ENCODE measurements at regions not wholly inside any gene's neighbourhood (a gene's known extent, or its start where the extent isn't known, plus 50 kb on each side); places are given as distances from the start of the nearest gene placed in this dataset.

- no peak for TF ChIP-seq ZNF609 (CRISPR knock-in tag; IDR thresholded peaks at IDR 0.05; ENCODE audit: borderline replicate concordance)
- no peak for TF ChIP-seq MAZ (CRISPR knock-in tag; conservative IDR thresholded peaks at IDR 0.05 in 1 of 2, IDR thresholded peaks at IDR 0.05 in 1 of 2)
Measured at GRCh38 chr21:36239585-36239984, 80.4 kb upstream of the MORC3 start (continued).

GRCh38 chr21:36241717-36242116, 78.3 kb upstream of the MORC3 start:
- peaks cover 0 to 12% of the 10 kb centered on the region in 2 experiments; a peak in 2 of 5 replicates for H3K4me1 ChIP-seq (replicated peaks in 1 of 2; ENCODE audit: control insufficient read depth in 2 of 2, insufficient read depth in 2 of 2, low read length in 2 of 2)
- no peaks in the 10 kb centered on the region; the same call in 1 of the 2 replicates for H4K20me1 ChIP-seq (replicated peaks; ENCODE audit: control insufficient read depth, insufficient read depth, low read length)
- H3K9me1 ChIP-seq (ENCODE audit: control insufficient read depth, insufficient read depth, low read length) = no peaks in the 10 kb centered on the region
- H3K27ac ChIP-seq (ENCODE audit: extremely low read depth, low read depth, low read length) = no peak overlapping the region
- CTCF ChIA-PET (ENCODE audit: low intra/inter-chr PET ratio) = no interaction called here
- BruUV-seq (replicated peaks) = no TSS peak
- no peak overlapping the region for H2AFZ ChIP-seq (ENCODE audit: low read depth, low read length)
- H3K4me2 ChIP-seq (ENCODE audit: insufficient read depth, low read length) = no peak overlapping the region
- H3K9me3 ChIP-seq (replicated peaks; ENCODE audit: control insufficient read depth, insufficient read depth, low read depth, low read length) = no peaks in the 10 kb centered on the region
- no peaks in the 10 kb centered on the region for H3K79me2 ChIP-seq (ENCODE audit: control insufficient read depth, insufficient read depth, low read length)
- no peak for ATAC-seq
- in situ Hi-C loops (cut with MboI) = no loop called here
- no peak overlapping the region for H3K9ac ChIP-seq (ENCODE audit: insufficient read depth in 1 of 2, low read depth in 2 of 2, low read length in 2 of 2)
- POLR2A ChIA-PET = interaction anchor here (0.6 kb wide), 1 partner anchor 306 kb away, joined by 3 read pairs; no protein-coding TSS in a partner anchor
- no peak overlapping the region for H3K4me3 ChIP-seq
- peaks cover 26 to 54% of the 10 kb centered on the region in 2 experiments for H3K27me3 ChIP-seq (ENCODE audit: control insufficient read depth in 2 of 2, insufficient read depth in 2 of 2, low read length in 2 of 2)
- H3K36me3 ChIP-seq (ENCODE audit: control insufficient read depth, insufficient read depth, low read length) = no peaks in the 10 kb centered on the region
- FAIRE-seq = no peak
- 8% methylated on average over 3 of the region's 3 CpGs for WGBS (ENCODE audit: insufficient coverage, low coverage, missing lambda C conversion rate)
- intact Hi-C loops (cut with micrococcal nuclease) = no loop called here
- DNase-seq (ENCODE audit: extremely low read depth in 1 of 4, low spot score in 3 of 4) = no peak
- TF ChIP-seq PCBP2 (IDR thresholded peaks at IDR 0.05; ENCODE audit: low read depth, low read length, poor library complexity, severe bottlenecking) = no peak
- TF ChIP-seq NFIC (IDR thresholded peaks at IDR 0.05) = no peak
- no peak for TF ChIP-seq POLR2G (IDR thresholded peaks at IDR 0.05; ENCODE audit: low read depth, low read length)
- TF ChIP-seq ZNF263 (CRISPR knock-in tag; IDR thresholded peaks at IDR 0.05; ENCODE audit: borderline replicate concordance) = no peak
- no peak for TF ChIP-seq ZNF75A (CRISPR knock-in tag; IDR thresholded peaks at IDR 0.05)
- no peak for TF ChIP-seq XRCC4 (IDR thresholded peaks at IDR 0.05; ENCODE audit: extremely low read depth, insufficient read depth, insufficient read length)
- no peak for TF ChIP-seq MAFK (IDR thresholded peaks at IDR 0.05; ENCODE audit: low read length)
- TF ChIP-seq PATZ1 (CRISPR knock-in tag; IDR thresholded peaks at IDR 0.05; ENCODE audit: borderline replicate concordance) = no peak
- TF ChIP-seq HCFC1 (IDR thresholded peaks at IDR 0.05; ENCODE audit: low read depth, low read length) = no peak
- no peak for TF ChIP-seq ZNF77 (CRISPR knock-in tag; IDR thresholded peaks at IDR 0.05)
- no peak for TF ChIP-seq GABPA (tag; conservative IDR thresholded peaks at IDR 0.05; ENCODE audit: low read depth)
- no peak for TF ChIP-seq ZNF449 (CRISPR knock-in tag; IDR thresholded peaks at IDR 0.05)

Measured in K562 (cell line).